ENCODE measurements at regions not wholly inside any gene's neighbourhood (a gene's known extent, or its start where the extent isn't known, plus 50 kb on each side); places are given as distances from the start of the nearest gene placed in this dataset.

- TF ChIP-seq EZH2phosphoT487 (IDR thresholded peaks at IDR 0.05; ENCODE audit: low read length) (no peak), EZH2 (optimal IDR thresholded peaks at IDR 0.05; ENCODE audit: low read depth, low read length) (no peak), CTCF (IDR thresholded peaks at IDR 0.05; ENCODE audit: low read length) (no peak)
- DNase-seq, result no peak
- no peaks in the 10 kb centered on the region for H4K20me1 ChIP-seq (ENCODE audit: insufficient read depth, low read length)
Measured at GRCh38 chr6:90820436-90820835, 233.6 kb upstream of the MAP3K7 start.

GRCh38 chr6:90819483-90819882, 232.6 kb upstream of the MAP3K7 start:
- Histone ChIP-seq H3K9me2 (replicated peaks; ENCODE audit: insufficient read depth, low read length) (no peaks in the 10 kb centered on the region), H3K4me2 (ENCODE audit: low read depth, low read length) (no peak overlapping the region), H2AFZ (ENCODE audit: low read length) (no peak overlapping the region), H3K9ac (ENCODE audit: low read length) (no peak overlapping the region), H3K36me3 (replicated peaks; ENCODE audit: insufficient read depth, low read length) (no peaks in the 10 kb centered on the region), H4K20me1 (ENCODE audit: insufficient read depth, low read length) (no peaks in the 10 kb centered on the region), H3K4me1 (ENCODE audit: low read length) (no peaks in the 10 kb centered on the region), H3F3A (ENCODE audit: insufficient read depth, low read length) (no peaks in the 10 kb centered on the region), H3K79me2 (ENCODE audit: low read length) (no peaks in the 10 kb centered on the region), H3K4me3 (ENCODE audit: low read length) (no peak overlapping the region), H3K27ac (ENCODE audit: low read length) (no peak overlapping the region), H3K9me3 (replicated peaks; ENCODE audit: insufficient read depth, low read length) (no peaks in the 10 kb centered on the region), H3K27me3 (replicated peaks; ENCODE audit: insufficient read depth, low read length) (no peaks in the 10 kb centered on the region)
- TF ChIP-seq EZH2 (optimal IDR thresholded peaks at IDR 0.05; ENCODE audit: low read depth, low read length), result no peak
- TF ChIP-seq EZH2phosphoT487 (IDR thresholded peaks at IDR 0.05; ENCODE audit: low read length), result no peak
- no peak for TF ChIP-seq CTCF (IDR thresholded peaks at IDR 0.05; ENCODE audit: low read length)
- no peak for DNase-seq

More at GRCh38 chr6:90820436-90820835, 233.6 kb upstream of the MAP3K7 start:
- Histone ChIP-seq H3F3A (ENCODE audit: insufficient read depth, low read length) (no peaks in the 10 kb centered on the region), H3K4me2 (ENCODE audit: low read depth, low read length) (no peak overlapping the region), H3K9me3 (replicated peaks; ENCODE audit: insufficient read depth, low read length) (no peaks in the 10 kb centered on the region), H3K27me3 (replicated peaks; ENCODE audit: insufficient read depth, low read length) (no peaks in the 10 kb centered on the region), H2AFZ (ENCODE audit: low read length) (no peak overlapping the region), H3K79me2 (ENCODE audit: low read length) (no peaks in the 10 kb centered on the region), H3K27ac (ENCODE audit: low read length) (no peak overlapping the region), H3K9ac (ENCODE audit: low read length) (no peak overlapping the region), H3K36me3 (replicated peaks; ENCODE audit: insufficient read depth, low read length) (no peaks in the 10 kb centered on the region), H3K4me3 (ENCODE audit: low read length) (no peak overlapping the region), H3K9me2 (replicated peaks; ENCODE audit: insufficient read depth, low read length) (no peaks in the 10 kb centered on the region), H3K4me1 (ENCODE audit: low read length) (no peaks in the 10 kb centered on the region)

- H4K20me1 ChIP-seq (ENCODE audit: insufficient read depth, low read length), result no peaks in the 10 kb centered on the region
- H3K27ac ChIP-seq (ENCODE audit: low read length), result no peak overlapping the region
- no peak overlapping the region for H2AFZ ChIP-seq (ENCODE audit: low read length)
- H3K9me3 ChIP-seq (replicated peaks; ENCODE audit: insufficient read depth, low read length), result no peaks in the 10 kb centered on the region
- no peak overlapping the region for H3K4me3 ChIP-seq (ENCODE audit: low read length)
- no peaks in the 10 kb centered on the region for H3K4me1 ChIP-seq (ENCODE audit: low read length)
- H3K79me2 ChIP-seq (ENCODE audit: low read length), result no peaks in the 10 kb centered on the region
- no peaks in the 10 kb centered on the region for H3K9me2 ChIP-seq (replicated peaks; ENCODE audit: insufficient read depth, low read length)
- no peaks in the 10 kb centered on the region for H3F3A ChIP-seq (ENCODE audit: insufficient read depth, low read length)
- no peaks in the 10 kb centered on the region for H3K36me3 ChIP-seq (replicated peaks; ENCODE audit: insufficient read depth, low read length)
- TF ChIP-seq EZH2 (optimal IDR thresholded peaks at IDR 0.05; ENCODE audit: low read depth, low read length) (no peak), EZH2phosphoT487 (IDR thresholded peaks at IDR 0.05; ENCODE audit: low read length) (no peak), CTCF (IDR thresholded peaks at IDR 0.05; ENCODE audit: low read length) (no peak)
- DNase-seq, result no peak
- H3K9ac ChIP-seq (ENCODE audit: low read length), result no peak overlapping the region
- no peaks in the 10 kb centered on the region for H3K27me3 ChIP-seq (replicated peaks; ENCODE audit: insufficient read depth, low read length)
- H3K4me2 ChIP-seq (ENCODE audit: low read depth, low read length), result no peak overlapping the region
Measured at GRCh38 chr6:90818163-90818562, 231.3 kb upstream of the MAP3K7 start.

All from MM.1S (cell line).